ENCODE measurements at regions not wholly inside any gene's neighbourhood (a gene's known extent, or its start where the extent isn't known, plus 50 kb on each side); places are given as distances from the start of the nearest gene placed in this dataset.

DNA sequence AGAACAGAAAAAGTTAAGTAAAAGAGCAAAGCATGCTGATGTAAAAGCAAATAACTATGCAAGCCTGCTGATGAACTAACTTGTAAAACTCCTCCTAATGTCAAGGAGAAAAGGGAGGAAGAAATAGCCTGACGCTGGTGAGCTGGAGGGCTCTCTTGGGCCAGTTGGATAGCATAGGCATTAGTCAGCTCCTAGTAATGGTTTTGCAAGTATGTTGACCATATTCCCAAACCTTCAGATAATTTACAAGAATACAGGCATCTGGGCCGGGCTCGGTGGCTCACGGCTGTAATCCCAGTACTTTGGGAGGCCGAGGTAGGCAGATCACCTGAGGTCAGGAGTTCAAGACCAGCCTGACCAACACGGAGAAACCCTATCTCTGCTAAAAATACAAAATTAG is 871.4 kb downstream of the C12orf50 start:
- no peak for DNase-seq (ENCODE audit: low read depth, low spot score)

DNA sequence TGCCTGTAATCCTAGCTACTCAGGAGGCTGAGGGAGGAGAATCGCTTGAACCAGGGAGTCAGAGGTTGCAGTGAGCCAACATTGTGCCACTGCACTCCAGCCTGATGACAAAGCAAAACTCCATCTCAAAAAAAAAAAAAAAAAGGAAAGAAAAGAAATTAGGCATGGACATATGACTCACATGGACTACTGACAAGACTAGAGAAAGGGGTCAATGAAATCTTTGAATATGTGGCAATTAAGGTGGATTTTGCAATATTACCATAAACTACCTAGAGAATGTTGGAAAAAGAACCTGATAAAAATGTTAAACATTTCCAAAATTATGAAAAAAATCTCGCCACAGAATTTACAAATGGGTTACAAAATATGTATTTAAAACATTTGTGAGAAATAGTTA is 873.6 kb downstream of the C12orf50 start:
- Histone ChIP-seq H3K9me3 (ENCODE audit: insufficient read depth, low read length) (no peaks in the 10 kb centered on the region), H3K27me3 (ENCODE audit: insufficient read depth, insufficient read length) (no peaks in the 10 kb centered on the region), H3K9ac (ENCODE audit: insufficient read length, low read depth) (no peak overlapping the region), H3K4me3 (ENCODE audit: insufficient read length, low read depth) (no peak overlapping the region), H3K36me3 (ENCODE audit: insufficient read depth, insufficient read length, low read length) (no peaks in the 10 kb centered on the region), H3K4me1 (ENCODE audit: insufficient read depth, insufficient read length) (peaks cover 4% of the 10 kb centered on the region)
- DNase-seq (ENCODE audit: low read depth, low spot score): no peak
- TF ChIP-seq SUZ12 (IDR thresholded peaks at IDR 0.05; ENCODE audit: extremely low read depth, insufficient read depth, insufficient read length): no peak
- no peak for TF ChIP-seq ZNF274 (IDR thresholded peaks at IDR 0.05; ENCODE audit: low read depth, low read length)
- TF ChIP-seq YY1 (IDR thresholded peaks at IDR 0.05; ENCODE audit: insufficient read depth, insufficient read length): no peak

More for the DNA sequence above, 871.4 kb downstream of the C12orf50 start:
- Histone ChIP-seq H3K36me3 (ENCODE audit: insufficient read depth, insufficient read length, low read length) (no peaks in the 10 kb centered on the region), H3K9me3 (ENCODE audit: insufficient read depth, low read length) (no peaks in the 10 kb centered on the region), H3K9ac (ENCODE audit: insufficient read length, low read depth) (no peak overlapping the region), H3K27me3 (ENCODE audit: insufficient read depth, insufficient read length) (no peaks in the 10 kb centered on the region), H3K4me3 (ENCODE audit: insufficient read length, low read depth) (no peak overlapping the region), H3K4me1 (ENCODE audit: insufficient read depth, insufficient read length) (no peaks in the 10 kb centered on the region)
- TF ChIP-seq YY1 (IDR thresholded peaks at IDR 0.05; ENCODE audit: insufficient read depth, insufficient read length): no peak
- TF ChIP-seq SUZ12 (IDR thresholded peaks at IDR 0.05; ENCODE audit: extremely low read depth, insufficient read depth, insufficient read length): no peak
- no peak for TF ChIP-seq ZNF274 (IDR thresholded peaks at IDR 0.05; ENCODE audit: low read depth, low read length)

GRCh38 chr12:87152841-87153528 is 876.2 kb downstream of the C12orf50 start:
- Histone ChIP-seq H3K4me1 (ENCODE audit: insufficient read depth, insufficient read length) (peaks cover 5% of the 10 kb centered on the region), H3K9ac (ENCODE audit: insufficient read length, low read depth) (no peak overlapping the region), H3K9me3 (ENCODE audit: insufficient read depth, low read length) (peaks cover 6% of the 10 kb centered on the region; the same call in 1 of the 2 replicates), H3K36me3 (ENCODE audit: insufficient read depth, insufficient read length, low read length) (no peaks in the 10 kb centered on the region), H3K4me3 (ENCODE audit: insufficient read length, low read depth) (no peak overlapping the region), H3K27me3 (ENCODE audit: insufficient read depth, insufficient read length) (no peaks in the 10 kb centered on the region)
- TF ChIP-seq ZNF274 (IDR thresholded peaks at IDR 0.05; ENCODE audit: low read depth, low read length): no peak
- TF ChIP-seq SUZ12 (IDR thresholded peaks at IDR 0.05; ENCODE audit: extremely low read depth, insufficient read depth, insufficient read length): no peak
- TF ChIP-seq YY1 (IDR thresholded peaks at IDR 0.05; ENCODE audit: insufficient read depth, insufficient read length): no peak
- DNase-seq (ENCODE audit: low read depth, low spot score): no peak

DNA sequence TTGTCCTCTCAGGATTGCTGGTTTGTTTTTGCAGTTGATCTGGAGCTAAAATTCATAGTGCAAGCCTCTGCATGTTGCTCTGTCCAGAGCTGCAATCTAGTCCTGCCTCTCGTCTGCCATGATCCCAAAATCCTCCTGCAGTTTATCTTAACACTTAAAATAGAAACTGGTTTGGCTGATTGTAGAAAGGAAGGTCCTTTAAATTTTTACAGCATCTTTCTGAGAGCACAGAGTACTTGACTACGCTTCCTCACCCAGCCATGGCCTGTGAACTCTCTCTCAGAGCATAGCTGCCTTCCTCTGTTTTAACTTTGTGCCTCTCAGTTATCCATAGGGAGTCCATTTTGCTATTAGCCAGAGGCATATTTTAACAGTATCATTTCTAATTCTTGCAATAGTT is 877.1 kb downstream of the C12orf50 start:
- no peak overlapping the region for H3K4me3 ChIP-seq (ENCODE audit: insufficient read length, low read depth)
- H3K9ac ChIP-seq (ENCODE audit: insufficient read length, low read depth): no peak overlapping the region
- H3K27me3 ChIP-seq (ENCODE audit: insufficient read depth, insufficient read length): no peaks in the 10 kb centered on the region
- no peak for DNase-seq (ENCODE audit: low read depth, low spot score)
- no peaks in the 10 kb centered on the region for H3K36me3 ChIP-seq (ENCODE audit: insufficient read depth, insufficient read length, low read length)
- H3K9me3 ChIP-seq (ENCODE audit: insufficient read depth, low read length): peaks cover 6% of the 10 kb centered on the region; the same call in 1 of the 2 replicates
- no peak for TF ChIP-seq SUZ12 (IDR thresholded peaks at IDR 0.05; ENCODE audit: extremely low read depth, insufficient read depth, insufficient read length)
- TF ChIP-seq YY1 (IDR thresholded peaks at IDR 0.05; ENCODE audit: insufficient read depth, insufficient read length): no peak
- no peak for TF ChIP-seq ZNF274 (IDR thresholded peaks at IDR 0.05; ENCODE audit: low read depth, low read length)
- H3K4me1 ChIP-seq (ENCODE audit: insufficient read depth, insufficient read length): peaks cover 5% of the 10 kb centered on the region

DNA sequence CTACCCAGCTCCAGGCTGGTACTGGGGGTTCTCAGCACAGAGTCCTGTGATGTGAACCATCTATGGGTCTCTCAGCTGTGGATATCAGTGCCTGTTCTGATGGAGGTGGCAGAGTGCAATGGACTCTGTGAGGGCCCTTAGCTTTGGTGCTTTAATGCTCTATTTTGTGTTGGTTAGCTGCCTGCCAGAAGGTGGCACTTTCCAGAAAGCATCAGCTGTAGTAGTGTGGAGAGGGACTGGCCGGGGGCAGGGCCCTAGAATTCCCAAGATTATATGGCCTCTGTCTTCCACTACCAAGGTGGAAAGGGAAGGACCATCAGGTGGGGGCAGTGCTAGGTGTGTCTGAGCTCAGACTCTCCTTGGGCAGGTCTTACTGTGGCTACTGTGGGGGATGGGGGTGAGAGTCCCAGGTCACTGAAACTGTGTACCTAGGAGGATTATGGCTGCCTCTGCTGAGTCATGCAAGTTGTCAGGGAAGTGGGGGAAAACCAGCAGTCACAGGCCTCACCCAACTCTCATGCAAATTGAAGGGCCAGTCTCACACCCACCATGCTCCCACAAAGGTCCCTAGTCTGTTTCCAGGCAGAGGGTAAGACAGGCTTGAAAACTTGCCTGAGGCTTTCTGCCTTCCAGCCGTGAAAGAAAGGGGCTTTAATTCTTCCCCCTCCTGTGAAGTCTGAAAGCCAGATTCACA is 878.1 kb downstream of the C12orf50 start:
- H3K9ac ChIP-seq (ENCODE audit: insufficient read length, low read depth): no peak overlapping the region
- DNase-seq (ENCODE audit: low read depth, low spot score): peak; percentile 63
- H3K36me3 ChIP-seq (ENCODE audit: insufficient read depth, insufficient read length, low read length): no peaks in the 10 kb centered on the region
- peaks cover 5% of the 10 kb centered on the region for H3K4me1 ChIP-seq (ENCODE audit: insufficient read depth, insufficient read length)
- no peak overlapping the region for H3K4me3 ChIP-seq (ENCODE audit: insufficient read length, low read depth)
- no peaks in the 10 kb centered on the region for H3K27me3 ChIP-seq (ENCODE audit: insufficient read depth, insufficient read length)
- H3K9me3 ChIP-seq (ENCODE audit: insufficient read depth, low read length): peaks cover 6% of the 10 kb centered on the region; the same call in 1 of the 2 replicates
- no peak for TF ChIP-seq ZNF274 (IDR thresholded peaks at IDR 0.05; ENCODE audit: low read depth, low read length)
- peak; percentile 41 for TF ChIP-seq YY1 (IDR thresholded peaks at IDR 0.05; ENCODE audit: insufficient read depth, insufficient read length)

DNA sequence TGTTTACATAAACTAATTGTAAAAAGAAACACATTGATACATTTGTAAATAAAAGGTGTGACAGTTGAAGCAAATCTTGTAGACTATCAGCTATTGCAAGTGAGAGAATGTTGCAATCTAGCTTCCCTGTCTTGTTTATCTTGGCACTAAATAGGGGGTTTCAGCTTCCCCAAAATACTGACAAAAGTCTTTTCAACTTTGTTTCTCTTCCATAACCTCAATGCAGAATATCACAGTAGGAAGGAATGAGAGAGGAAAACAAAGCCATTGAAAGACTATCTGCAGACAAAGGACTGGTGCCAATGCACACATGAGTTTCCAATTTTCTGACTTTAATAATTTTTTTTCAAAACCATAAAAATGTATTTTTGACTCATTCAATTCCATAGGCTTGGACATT is 886.2 kb upstream of the MGAT4C start:
- Histone ChIP-seq H3K4me3 (ENCODE audit: insufficient read length, low read depth) (no peak overlapping the region), H3K27me3 (ENCODE audit: insufficient read depth, insufficient read length) (no peaks in the 10 kb centered on the region), H3K36me3 (ENCODE audit: insufficient read depth, insufficient read length, low read length) (no peaks in the 10 kb centered on the region), H3K9ac (ENCODE audit: insufficient read length, low read depth) (no peak overlapping the region), H3K4me1 (ENCODE audit: insufficient read depth, insufficient read length) (no peaks in the 10 kb centered on the region), H3K9me3 (ENCODE audit: insufficient read depth, low read length) (no peaks in the 10 kb centered on the region)
- TF ChIP-seq SUZ12 (IDR thresholded peaks at IDR 0.05; ENCODE audit: extremely low read depth, insufficient read depth, insufficient read length) (no peak), YY1 (IDR thresholded peaks at IDR 0.05; ENCODE audit: insufficient read depth, insufficient read length) (no peak)
- DNase-seq (ENCODE audit: low read depth, low spot score): no peak

- no peak overlapping the region for H3K9ac ChIP-seq (ENCODE audit: insufficient read length, low read depth)
- no peak for DNase-seq (ENCODE audit: low read depth, low spot score)
- no peaks in the 10 kb centered on the region for H3K27me3 ChIP-seq (ENCODE audit: insufficient read depth, insufficient read length)
- H3K4me3 ChIP-seq (ENCODE audit: insufficient read length, low read depth): no peak overlapping the region
- no peaks in the 10 kb centered on the region for H3K9me3 ChIP-seq (ENCODE audit: insufficient read depth, low read length)
- no peak for TF ChIP-seq ZNF274 (IDR thresholded peaks at IDR 0.05; ENCODE audit: low read depth, low read length)
- no peak for TF ChIP-seq YY1 (IDR thresholded peaks at IDR 0.05; ENCODE audit: insufficient read depth, insufficient read length)
- TF ChIP-seq SUZ12 (IDR thresholded peaks at IDR 0.05; ENCODE audit: extremely low read depth, insufficient read depth, insufficient read length): no peak
- no peaks in the 10 kb centered on the region for H3K36me3 ChIP-seq (ENCODE audit: insufficient read depth, insufficient read length, low read length)
- H3K4me1 ChIP-seq (ENCODE audit: insufficient read depth, insufficient read length): no peaks in the 10 kb centered on the region
Observed at GRCh38 chr12:87141091-87141490, 884.9 kb upstream of the MGAT4C start.
